HEK293 (cell line): ENCODE measurements at regions not wholly inside any gene's neighbourhood (a gene's known extent, or its start where the extent isn't known, plus 50 kb on each side); places are given as distances from the start of the nearest gene placed in this dataset.

ENCODE experiments used
- CTCF ChIA-PET: fragments of 350-600 bp; formaldehyde crosslinking; extraction: SDS; loops from one replicate; lab custom pipeline; 2021; ENCODE audit warnings: antibody characterized with exemption; lab: Yijun Ruan, JAX
- POLR2A ChIA-PET: fragments of 300-600 bp; formaldehyde crosslinking; extraction: SDS; loops from one replicate; lab custom pipeline; 2020; ENCODE audit warnings: antibody characterized with exemption, inconsistent platforms; lab: Yijun Ruan, JAX
- H3K27ac ChIP-seq: fragments of 200-500 bp; sonication (Bioruptor generic); 2 replicates; pipeline ENCODE4 v1.5.1; 2014; ENCODE audit warnings: low read depth, low read length, control low read depth, inconsistent platforms; ENCODE audit errors: extremely low read depth
- H3K36me3 ChIP-seq, 2 experiments: fragments of 200-500 bp in 1 of 2; sonication (Bioruptor generic) in 1 of 2; 1 replicate in 1 of 2; 2 replicates in 1 of 2; pipeline ENCODE4 v1.5.1; 2014 to 2017; ENCODE audit warnings: inconsistent platforms in 2 of 2, low read length in 2 of 2; ENCODE audit not compliant: control insufficient read depth in 2 of 2, insufficient read depth in 1 of 2
- H3K4me1 ChIP-seq: fragments of 200-500 bp; sonication (Bioruptor generic); 2 replicates; pipeline ENCODE4 v1.5.1; 2014; ENCODE audit warnings: mild to moderate bottlenecking, low read length, inconsistent platforms; ENCODE audit not compliant: control insufficient read depth, insufficient read depth
- H3K4me3 ChIP-seq: 2 replicates; pipeline ENCODE4 v1.5.1; 2011; ENCODE audit warnings: low read depth, mild to moderate bottlenecking, control low read depth, low read length, moderate library complexity
- H3K9me3 ChIP-seq: fragments of 200-500 bp; sonication (Bioruptor generic); 2 replicates; pipeline ENCODE4 v1.5.1; 2014; ENCODE audit warnings: low read depth, low read length, inconsistent platforms; ENCODE audit not compliant: control insufficient read depth, insufficient read depth
- HOXA7 ChIP-seq: sonication (generic); formaldehyde crosslinking; IDR thresholded peaks from 2 replicates; pipeline ENCODE4 v1.8.1; 2022; ENCODE audit warnings: missing genetic modification reagents, borderline replicate concordance
- HOXD13 ChIP-seq: sonication (generic); formaldehyde crosslinking; IDR thresholded peaks from 2 replicates; pipeline ENCODE4 v1.8.0; 2022; ENCODE audit warnings: missing genetic modification reagents, borderline replicate concordance
- KLF9 ChIP-seq: fragments of 450-650 bp; formaldehyde crosslinking; IDR thresholded peaks from 2 replicates; pipeline ENCODE4 v1.5.1; 2016; ENCODE audit warnings: missing biosample characterization, missing genetic modification characterization, low read depth
- PRDM2 ChIP-seq: fragments of 450-650 bp; formaldehyde crosslinking; IDR thresholded peaks from 2 replicates; pipeline ENCODE4 v1.5.1; 2016; ENCODE audit warnings: missing biosample characterization, missing genetic modification characterization, borderline replicate concordance
- TRIM28 ChIP-seq: IDR thresholded peaks from 2 replicates; pipeline ENCODE4 v1.6.1; 2011; ENCODE audit warnings: low read length, control low read depth, borderline replicate concordance
- ZBTB11 ChIP-seq: fragments of 450-650 bp; formaldehyde crosslinking; conservative IDR thresholded peaks from 2 replicates; pipeline ENCODE4 v1.5.1; 2016; ENCODE audit warnings: low read depth, missing biosample characterization, missing genetic modification characterization
- ZBTB48 ChIP-seq: fragments of 450-650 bp; formaldehyde crosslinking; IDR thresholded peaks from 2 replicates; pipeline ENCODE4 v1.5.1; 2016; ENCODE audit warnings: missing biosample characterization, missing genetic modification characterization
- ZFHX2 ChIP-seq: fragments of 450-650 bp; formaldehyde crosslinking; conservative IDR thresholded peaks from 2 replicates; pipeline ENCODE4 v1.5.1; 2016; ENCODE audit warnings: missing biosample characterization, missing genetic modification characterization
- ZNF112 ChIP-seq: fragments of 450-650 bp; formaldehyde crosslinking; IDR thresholded peaks from 2 replicates; pipeline ENCODE4 v1.5.0; 2017; ENCODE audit warnings: missing biosample characterization, missing genetic modification characterization
- ZNF16 ChIP-seq: fragments of 450-650 bp; formaldehyde crosslinking; IDR thresholded peaks from 2 replicates; pipeline ENCODE4 v1.5.1; 2016; ENCODE audit warnings: low read depth, missing biosample characterization, missing genetic modification characterization
- ZNF2 ChIP-seq: fragments of 450-650 bp; formaldehyde crosslinking; IDR thresholded peaks from 2 replicates; pipeline ENCODE4 v1.5.1; 2016; ENCODE audit warnings: missing biosample characterization, missing genetic modification characterization
- ZNF280D ChIP-seq: fragments of 450-650 bp; formaldehyde crosslinking; IDR thresholded peaks from 2 replicates; pipeline ENCODE4 v1.5.1; 2016; ENCODE audit warnings: missing biosample characterization, missing genetic modification characterization
- ZNF324 ChIP-seq: fragments of 450-650 bp; formaldehyde crosslinking; IDR thresholded peaks from 2 replicates; pipeline ENCODE4 v1.5.1; 2016; ENCODE audit warnings: missing biosample characterization, missing genetic modification characterization
- ZNF335 ChIP-seq: fragments of 450-650 bp; formaldehyde crosslinking; conservative IDR thresholded peaks from 2 replicates; pipeline ENCODE4 v1.5.1; 2016; ENCODE audit warnings: missing biosample characterization, missing genetic modification characterization
- ZNF404 ChIP-seq: fragments of 450-650 bp; formaldehyde crosslinking; IDR thresholded peaks from 2 replicates; pipeline ENCODE4 v1.5.1; 2017; ENCODE audit warnings: missing biosample characterization, missing genetic modification characterization
- ZNF513 ChIP-seq: fragments of 450-650 bp; IDR thresholded peaks from 2 replicates; pipeline ENCODE4 v1.5.1; 2018; ENCODE audit warnings: missing biosample characterization, missing genetic modification characterization
- ZNF571 ChIP-seq: fragments of 450-650 bp; formaldehyde crosslinking; IDR thresholded peaks from 2 replicates; pipeline ENCODE4 v1.5.0; 2017; ENCODE audit warnings: missing biosample characterization, missing genetic modification characterization
- ZNF658 ChIP-seq: fragments of 450-650 bp; formaldehyde crosslinking; IDR thresholded peaks from 2 replicates; pipeline ENCODE4; 2016; ENCODE audit warnings: missing biosample characterization, missing genetic modification characterization
- ZNF768 ChIP-seq: fragments of 450-650 bp; formaldehyde crosslinking; IDR thresholded peaks from 2 replicates; pipeline ENCODE4 v1.5.1; 2018; ENCODE audit warnings: missing biosample characterization, mild to moderate bottlenecking, missing genetic modification characterization
- ZNF830 ChIP-seq: fragments of 450-650 bp; IDR thresholded peaks from 2 replicates; pipeline ENCODE4 v1.5.0; 2018; ENCODE audit warnings: missing biosample characterization, missing genetic modification characterization, low read depth, mild to moderate bottlenecking, moderate library complexity
- TF ChIP-seq, protein P1 (sequence below): fragments of 450-650 bp; formaldehyde crosslinking; IDR thresholded peaks from 2 replicates; pipeline ENCODE4 v1.5.1; 2016; ENCODE audit warnings: missing biosample characterization, missing genetic modification characterization, borderline replicate concordance

DNA sequence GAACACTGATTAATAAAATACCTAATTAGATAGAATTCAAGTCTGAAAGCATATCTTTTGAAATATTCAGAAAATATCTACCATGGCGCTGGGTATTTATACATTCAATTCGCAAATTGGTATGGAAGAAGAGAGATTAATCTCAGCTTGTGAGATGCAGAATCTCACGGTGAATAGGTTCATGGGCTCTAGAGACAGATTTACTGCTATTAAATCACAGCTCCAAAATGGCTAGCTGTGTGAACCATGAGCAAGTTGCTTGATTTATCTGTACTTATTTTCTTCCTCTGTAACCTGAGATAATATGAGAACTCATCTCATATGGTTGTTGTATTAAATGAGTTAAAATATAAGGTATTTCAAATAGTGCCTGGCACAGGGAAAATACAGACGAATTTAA, 556.7 kb downstream of the FBXO15 start:
- no peak overlapping the region for H3K4me3 ChIP-seq
- H3K36me3 ChIP-seq: no peaks in the 10 kb centered on the region
- no peaks in the 10 kb centered on the region for H3K4me1 ChIP-seq
- H3K27ac ChIP-seq: no peak overlapping the region
- TF ChIP-seq ZBTB11 (tag by site-specific recombination) (no peak), PRDM2 (tag by site-specific recombination) (no peak), ZNF513 (no peak), ZNF335 (no peak), HOXD13 (no peak), HOXA7 (CRISPR knock-in tag) (no peak), ZNF16 (tag by site-specific recombination) (no peak), ZFHX2 (tag by site-specific recombination) (no peak)
- ChIA-PET POLR2A (no interaction called here), CTCF (no interaction called here)
- no peaks in the 10 kb centered on the region for H3K9me3 ChIP-seq

- H3K9me3 ChIP-seq: no peaks in the 10 kb centered on the region
- no peaks in the 10 kb centered on the region for H3K4me1 ChIP-seq
- no peaks in the 10 kb centered on the region for H3K36me3 ChIP-seq
- no peak overlapping the region for H3K27ac ChIP-seq
- ChIA-PET CTCF (interaction anchor here (0.6 kb wide), 1 partner anchor 99 kb away, joined by 3 read pairs; no protein-coding TSS in a partner anchor), POLR2A (no interaction called here)
- no peak overlapping the region for H3K4me3 ChIP-seq
- TF ChIP-seq TRIM28: no peak
- TF ChIP-seq ZNF571 (tag by site-specific recombination): no peak
- no peak for TF ChIP-seq ZNF768 (tag by site-specific recombination)
- no peak for TF ChIP-seq KLF9
- no peak for TF ChIP-seq ZNF280D (tag by site-specific recombination)
- no peak for TF ChIP-seq ZNF324 (tag by site-specific recombination)
- no peak for TF ChIP-seq ZNF830 (tag by site-specific recombination)
- TF ChIP-seq ZNF2 (tag by site-specific recombination): no peak
- TF ChIP-seq ZNF658 (tag by site-specific recombination): no peak
- no peak for TF ChIP-seq ZNF404 (tag by site-specific recombination)
- TF ChIP-seq, protein P1, sequence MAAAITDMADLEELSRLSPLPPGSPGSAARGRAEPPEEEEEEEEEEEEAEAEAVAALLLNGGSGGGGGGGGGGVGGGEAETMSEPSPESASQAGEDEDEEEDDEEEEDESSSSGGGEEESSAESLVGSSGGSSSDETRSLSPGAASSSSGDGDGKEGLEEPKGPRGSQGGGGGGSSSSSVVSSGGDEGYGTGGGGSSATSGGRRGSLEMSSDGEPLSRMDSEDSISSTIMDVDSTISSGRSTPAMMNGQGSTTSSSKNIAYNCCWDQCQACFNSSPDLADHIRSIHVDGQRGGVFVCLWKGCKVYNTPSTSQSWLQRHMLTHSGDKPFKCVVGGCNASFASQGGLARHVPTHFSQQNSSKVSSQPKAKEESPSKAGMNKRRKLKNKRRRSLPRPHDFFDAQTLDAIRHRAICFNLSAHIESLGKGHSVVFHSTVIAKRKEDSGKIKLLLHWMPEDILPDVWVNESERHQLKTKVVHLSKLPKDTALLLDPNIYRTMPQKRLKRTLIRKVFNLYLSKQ (tag by site-specific recombination): no peak
- no peak for TF ChIP-seq ZNF112 (tag by site-specific recombination)
- TF ChIP-seq ZBTB48 (tag by site-specific recombination): no peak
Observed at GRCh38 chr18:73579698-73580097, 567.9 kb downstream of the FBXO15 start.
